ENCODE measurements at regions not wholly inside any gene's neighbourhood (a gene's known extent, or its start where the extent isn't known, plus 50 kb on each side); places are given as distances from the start of the nearest gene placed in this dataset.

- Histone ChIP-seq H3K4me3 (no peak overlapping the region), H3K27ac (no peak overlapping the region)
Observed at GRCh38 chr9:129283705-129284606, 105.9 kb upstream of the IER5L start.

GRCh38 chr9:129283291-129283691 lies 105.2 kb upstream of the IER5L start:
- Histone ChIP-seq H3K4me3 (no peak overlapping the region), H3K27ac (no peak overlapping the region), H3K9me3 (replicated peaks) (no peaks in the 10 kb centered on the region), H3K27me3 (replicated peaks) (no peaks in the 10 kb centered on the region), H3K4me1 (replicated peaks) (peaks cover 5% of the 10 kb centered on the region), H3K36me3 (no peaks in the 10 kb centered on the region)
- DNase-seq (ENCODE audit: low read depth in 1 of 2, low spot score in 2 of 2), result no peak

More at GRCh38 chr9:129283705-129284606, 105.9 kb upstream of the IER5L start:
- no peaks in the 10 kb centered on the region for H3K4me1 ChIP-seq (replicated peaks)
- no peaks in the 10 kb centered on the region for H3K27me3 ChIP-seq (replicated peaks)
- no peaks in the 10 kb centered on the region for H3K36me3 ChIP-seq
- no peak for DNase-seq (ENCODE audit: low read depth in 1 of 2, low spot score in 2 of 2)
- no peaks in the 10 kb centered on the region for H3K9me3 ChIP-seq (replicated peaks)

GRCh38 chr9:129282731-129283211 lies 104.7 kb upstream of the IER5L start:
- H3K27ac ChIP-seq, result no peak overlapping the region
- H3K4me1 ChIP-seq (replicated peaks), result peaks cover 8% of the 10 kb centered on the region
- H3K36me3 ChIP-seq, result no peaks in the 10 kb centered on the region
- no peak for DNase-seq (ENCODE audit: low read depth in 1 of 2, low spot score in 2 of 2)
- H3K27me3 ChIP-seq (replicated peaks), result no peaks in the 10 kb centered on the region
- H3K9me3 ChIP-seq (replicated peaks), result no peaks in the 10 kb centered on the region
- no peak overlapping the region for H3K4me3 ChIP-seq

- Histone ChIP-seq H3K36me3 (no peaks in the 10 kb centered on the region), H3K27ac (no peak overlapping the region), H3K4me1 (replicated peaks) (peaks cover 8% of the 10 kb centered on the region), H3K9me3 (replicated peaks) (no peaks in the 10 kb centered on the region), H3K27me3 (replicated peaks) (no peaks in the 10 kb centered on the region), H3K4me3 (no peak overlapping the region)
- DNase-seq (ENCODE audit: low read depth in 1 of 2, low spot score in 2 of 2), result no peak
Observed at GRCh38 chr9:129282272-129282671, 104.2 kb upstream of the IER5L start.

GRCh38 chr9:129281506-129282145 lies 103.6 kb upstream of the IER5L start:
- Histone ChIP-seq H3K9me3 (replicated peaks) (no peaks in the 10 kb centered on the region), H3K36me3 (no peaks in the 10 kb centered on the region), H3K27me3 (replicated peaks) (no peaks in the 10 kb centered on the region), H3K4me3 (no peak overlapping the region), H3K4me1 (replicated peaks) (peaks cover 8% of the 10 kb centered on the region), H3K27ac (no peak overlapping the region)
- no peak for DNase-seq (ENCODE audit: low read depth in 1 of 2, low spot score in 2 of 2)

GRCh38 chr9:129280623-129281271 lies 102.7 kb upstream of the IER5L start:
- no peaks in the 10 kb centered on the region for H3K27me3 ChIP-seq (replicated peaks)
- H3K36me3 ChIP-seq, result no peaks in the 10 kb centered on the region
- peaks cover 8% of the 10 kb centered on the region for H3K4me1 ChIP-seq (replicated peaks)
- no peak overlapping the region for H3K27ac ChIP-seq
- no peaks in the 10 kb centered on the region for H3K9me3 ChIP-seq (replicated peaks)
- no peak overlapping the region for H3K4me3 ChIP-seq
- no peak for DNase-seq (ENCODE audit: low read depth in 1 of 2, low spot score in 2 of 2)

- Histone ChIP-seq H3K27ac (no peak overlapping the region), H3K9me3 (replicated peaks) (no peaks in the 10 kb centered on the region), H3K4me1 (replicated peaks) (peaks cover 8% of the 10 kb centered on the region), H3K36me3 (no peaks in the 10 kb centered on the region), H3K4me3 (no peak overlapping the region), H3K27me3 (replicated peaks) (no peaks in the 10 kb centered on the region)
- no peak for DNase-seq (ENCODE audit: low read depth in 1 of 2, low spot score in 2 of 2)
Observed at GRCh38 chr9:129280236-129280622, 102.2 kb upstream of the IER5L start.

- Histone ChIP-seq H3K27ac (no peak overlapping the region), H3K4me3 (no peak overlapping the region), H3K36me3 (no peaks in the 10 kb centered on the region), H3K9me3 (replicated peaks) (no peaks in the 10 kb centered on the region), H3K27me3 (replicated peaks) (no peaks in the 10 kb centered on the region), H3K4me1 (replicated peaks) (peaks cover 8% of the 10 kb centered on the region)
- no peak for DNase-seq (ENCODE audit: low read depth in 1 of 2, low spot score in 2 of 2)
Observed at GRCh38 chr9:129278391-129279237, 100.6 kb upstream of the IER5L start.

GRCh38 chr9:129276486-129277230 lies 98.6 kb upstream of the IER5L start:
- no peak for DNase-seq (ENCODE audit: low read depth in 1 of 2, low spot score in 2 of 2)
- no peaks in the 10 kb centered on the region for H3K9me3 ChIP-seq (replicated peaks)

GRCh38 chr9:129275626-129276247 lies 97.7 kb upstream of the IER5L start:
- Histone ChIP-seq H3K9me3 (replicated peaks) (no peaks in the 10 kb centered on the region), H3K27me3 (replicated peaks) (no peaks in the 10 kb centered on the region), H3K27ac (no peak overlapping the region), H3K36me3 (no peaks in the 10 kb centered on the region), H3K4me3 (no peak overlapping the region), H3K4me1 (replicated peaks) (peaks cover 13% of the 10 kb centered on the region)
- DNase-seq (ENCODE audit: low read depth in 1 of 2, low spot score in 2 of 2), result no peak

More at GRCh38 chr9:129276486-129277230, 98.6 kb upstream of the IER5L start:
- no peaks in the 10 kb centered on the region for H3K36me3 ChIP-seq
- peaks cover 8% of the 10 kb centered on the region for H3K4me1 ChIP-seq (replicated peaks)
- H3K27me3 ChIP-seq (replicated peaks), result no peaks in the 10 kb centered on the region
- H3K4me3 ChIP-seq, result no peak overlapping the region
- no peak overlapping the region for H3K27ac ChIP-seq

- Histone ChIP-seq H3K27me3 (replicated peaks) (no peaks in the 10 kb centered on the region), H3K4me1 (replicated peaks) (peaks cover 13% of the 10 kb centered on the region)
- no peak for DNase-seq (ENCODE audit: low read depth in 1 of 2, low spot score in 2 of 2)
Observed at GRCh38 chr9:129273941-129274684, 96.1 kb upstream of the IER5L start.

More at GRCh38 chr9:129273941-129274684, 96.1 kb upstream of the IER5L start:
- H3K36me3 ChIP-seq, result no peaks in the 10 kb centered on the region
- no peaks in the 10 kb centered on the region for H3K9me3 ChIP-seq (replicated peaks)
- H3K4me3 ChIP-seq, result no peak overlapping the region
- no peak overlapping the region for H3K27ac ChIP-seq
